H1 (cell line): ENCODE measurements at regions not wholly inside any gene's neighbourhood (a gene's known extent, or its start where the extent isn't known, plus 50 kb on each side); places are given as distances from the start of the nearest gene placed in this dataset.

ENCODE experiments used
- CTCF ChIA-PET: fragments of 300-600 bp; sonication (Branson Sonifier 250); formaldehyde crosslinking; loops from one replicate; lab custom pipeline; 2021; ENCODE audit not compliant: partially characterized antibody; lab: Charles Lee
- POLR2A ChIA-PET: fragments of 300-600 bp; sonication (Branson Sonifier 250); formaldehyde crosslinking; loops from one replicate; lab custom pipeline; 2021; ENCODE audit warnings: inconsistent platforms; ENCODE audit not compliant: partially characterized antibody; lab: Charles Lee
- DNase-seq, 2 experiments: peaks; one replicate each; pipeline versions ENCODE4 v3.0.0 to v3.0.0-alpha.2; 2010 to 2022; ENCODE audit warnings: low spot score in 2 of 2, low read depth in 1 of 2, mixed read lengths in 1 of 2
- FAIRE-seq: peaks from 2 replicates; lab custom pipeline; 2011; peaks lifted over from hg19 to GRCh38; lab: Jason Lieb, UNC
- H2AFZ ChIP-seq: 2 replicates; pipeline ENCODE4 v1.8.1; 2012; ENCODE audit warnings: low read length, inconsistent platforms
- H2AK5ac ChIP-seq: 2 replicates; pipeline ENCODE4 v1.6.1; 2013; ENCODE audit warnings: low read depth, low read length
- H2BK120ac ChIP-seq: replicated peaks from 2 replicates; pipeline ENCODE3; 2013; ENCODE audit warnings: low read depth, low read length, inconsistent platforms
- H2BK12ac ChIP-seq: 2 replicates; pipeline ENCODE4 v1.6.1; 2013; ENCODE audit warnings: low read depth, low read length
- H2BK15ac ChIP-seq: 2 replicates; pipeline ENCODE4 v1.6.1; 2013; ENCODE audit warnings: low read length
- H2BK20ac ChIP-seq: 2 replicates; pipeline ENCODE4 v1.6.1; 2013; ENCODE audit warnings: low read length
- H2BK5ac ChIP-seq: 2 replicates; pipeline ENCODE4 v1.6.1; 2013; ENCODE audit warnings: low read depth, low read length
- H3K14ac ChIP-seq: 2 replicates; pipeline ENCODE4 v1.6.1; 2013; ENCODE audit warnings: inconsistent platforms; ENCODE audit not compliant: insufficient read length
- H3K18ac ChIP-seq: 2 replicates; pipeline ENCODE4 v1.6.1; 2013; ENCODE audit warnings: low read length; ENCODE audit errors: extremely low read depth
- H3K23ac ChIP-seq: 2 replicates; pipeline ENCODE4 v1.6.1; 2013; ENCODE audit warnings: inconsistent platforms; ENCODE audit not compliant: insufficient read length
- H3K23me2 ChIP-seq: 2 replicates; pipeline ENCODE4 v1.6.1; 2013; ENCODE audit warnings: low read depth, low read length
- H3K27ac ChIP-seq: 2 replicates; pipeline ENCODE4 v1.6.1; 2011; ENCODE audit warnings: low read depth, low read length, inconsistent platforms
- H3K27me3 ChIP-seq, 4 experiments: replicated peaks in 1 of 4; 1 replicate in 1 of 4; 2 replicates in 3 of 4; pipeline versions ENCODE4 v1.6.1 to v1.8.1; 2011 to 2013; ENCODE audit warnings: low read length in 3 of 4, mild to moderate bottlenecking in 3 of 4, inconsistent platforms in 2 of 4, mixed read lengths in 2 of 4, moderate library complexity in 1 of 4; ENCODE audit not compliant: control insufficient read depth in 3 of 4, insufficient read depth in 3 of 4; ENCODE audit errors: extremely low read depth in 1 of 4
- H3K36me3 ChIP-seq, 4 experiments: 2 replicates each; pipeline versions ENCODE4 v1.6.1 to v1.8.1; 2011 to 2013; ENCODE audit warnings: mild to moderate bottlenecking in 4 of 4, low read length in 3 of 4, moderate library complexity in 2 of 4, control low read depth in 1 of 4, inconsistent platforms in 1 of 4; ENCODE audit not compliant: insufficient read depth in 4 of 4, control insufficient read depth in 2 of 4
- H3K4ac ChIP-seq: replicated peaks from 2 replicates; pipeline ENCODE3; 2013; ENCODE audit warnings: low read length, low read depth, mixed read lengths, inconsistent platforms; ENCODE audit not compliant: insufficient read length
- H3K4me1 ChIP-seq, 4 experiments: replicated peaks in 1 of 4; 1 replicate in 1 of 4; 2 replicates in 3 of 4; pipeline versions ENCODE4 v1.6.1 to v1.8.1; 2011 to 2013; ENCODE audit warnings: low read length in 3 of 4, inconsistent platforms in 2 of 4, mixed read lengths in 1 of 4; ENCODE audit not compliant: insufficient read depth in 4 of 4, control insufficient read depth in 3 of 4
- H3K4me2 ChIP-seq, 2 experiments: 2 replicates each; pipeline versions ENCODE4 v1.6.1 to v1.8.1; 2011 to 2013; ENCODE audit warnings: low read depth in 2 of 2, low read length in 2 of 2, control low read depth in 1 of 2, inconsistent platforms in 1 of 2, mild to moderate bottlenecking in 1 of 2; ENCODE audit not compliant: insufficient read depth in 1 of 2
- H3K4me3 ChIP-seq, 4 experiments: fragments of 200-600, 300-600 bp in 1 of 4; sonication (generic), shearing (Covaris generic), sonication (Bioruptor Twin) in 1 of 4; 2 replicates each; pipeline versions ENCODE4 v1.5.1 to v1.8.1; 2011 to 2016; ENCODE audit warnings: low read length in 4 of 4, low read depth in 3 of 4, control low read depth in 2 of 4, inconsistent platforms in 2 of 4, mild to moderate bottlenecking in 2 of 4, mixed read lengths in 1 of 4, moderate library complexity in 1 of 4; ENCODE audit not compliant: insufficient read depth in 2 of 4; ENCODE audit errors: extremely low read depth in 1 of 4
- H3K56ac ChIP-seq: replicated peaks from 2 replicates; pipeline ENCODE3; 2013; ENCODE audit warnings: low read depth, mild to moderate bottlenecking, mixed read lengths, low read length, inconsistent platforms; ENCODE audit not compliant: insufficient read length
- H3K79me1 ChIP-seq: 2 replicates; pipeline ENCODE4 v1.6.1; 2013; ENCODE audit warnings: low read depth, low read length, control low read depth
- H3K79me2 ChIP-seq, 2 experiments: 2 replicates each; pipeline versions ENCODE4 v1.6.1 to v1.8.1; 2012 to 2013; ENCODE audit warnings: low read length in 2 of 2, mild to moderate bottlenecking in 2 of 2, inconsistent platforms in 1 of 2; ENCODE audit not compliant: insufficient read depth in 2 of 2, control insufficient read depth in 1 of 2
- H3K9ac ChIP-seq, 4 experiments: replicated peaks in 1 of 4; 1 replicate in 1 of 4; 2 replicates in 3 of 4; pipeline versions ENCODE4 v1.6.1 to v1.8.1; 2011 to 2013; ENCODE audit warnings: low read depth in 3 of 4, low read length in 3 of 4, control low read depth in 2 of 4, mild to moderate bottlenecking in 2 of 4, moderate library complexity in 2 of 4, inconsistent platforms in 1 of 4; ENCODE audit errors: extremely low read depth in 1 of 4
- H3K9me3 ChIP-seq, 2 experiments: 2 replicates each; pipeline versions ENCODE4 v1.6.1 to v1.8.1; 2012 to 2013; ENCODE audit warnings: mild to moderate bottlenecking in 2 of 2, moderate library complexity in 2 of 2, control low read depth in 1 of 2, inconsistent platforms in 1 of 2, low read depth in 1 of 2, low read length in 1 of 2, mixed read lengths in 1 of 2; ENCODE audit not compliant: insufficient read depth in 2 of 2
- H4K20me1 ChIP-seq, 2 experiments: replicated peaks in 1 of 2; 2 replicates each; pipeline versions ENCODE3 to v1.8.1; 2011 to 2013; ENCODE audit warnings: inconsistent platforms in 2 of 2, low read length in 2 of 2, mild to moderate bottlenecking in 1 of 2; ENCODE audit not compliant: insufficient read depth in 2 of 2, control insufficient read depth in 1 of 2
- H4K5ac ChIP-seq: 2 replicates; pipeline ENCODE4 v1.6.1; 2013; ENCODE audit warnings: low read length, low read depth, mixed read lengths, inconsistent platforms; ENCODE audit not compliant: insufficient read length
- H4K8ac ChIP-seq: 2 replicates; pipeline ENCODE4 v1.8.0; 2013; ENCODE audit warnings: mild to moderate bottlenecking, moderate library complexity, low read length, inconsistent platforms; ENCODE audit not compliant: insufficient read depth; ENCODE audit errors: extremely low read depth
- H4K91ac ChIP-seq: replicated peaks from 2 replicates; pipeline ENCODE3; 2013; ENCODE audit warnings: low read length, mixed read lengths, inconsistent platforms; ENCODE audit not compliant: insufficient read length
- NANOG ChIP-seq: IDR thresholded peaks from 2 replicates; pipeline ENCODE4 v1.6.1; 2011; ENCODE audit warnings: low read length, low read depth, mild to moderate bottlenecking, inconsistent platforms; ENCODE audit not compliant: insufficient read depth, poor library complexity, severe bottlenecking
- WGBS, 2 experiments: shearing (Covaris generic) in 1 of 2; methylation state at CpG; one replicate each; pipeline versions ENCODE4 v1.1.6 to v1.1.7; 2013 to 2015; ENCODE audit warnings: low lambda C conversion rate in 2 of 2, mixed read lengths in 2 of 2, inconsistent platforms in 1 of 2, low coverage in 1 of 2, missing lambda C conversion rate in 1 of 2; ENCODE audit not compliant: insufficient replicate concordance in 2 of 2, insufficient coverage in 1 of 2, insufficient read length in 1 of 2; ENCODE audit errors: extremely low coverage in 1 of 2, missing lambda C conversion rate in 1 of 2; 5-methylcytosine and 5-hydroxymethylcytosine counted together

- H2BK15ac ChIP-seq, result no peak overlapping the region
- H3K36me3 ChIP-seq, result no peaks in the 10 kb centered on the region
- FAIRE-seq (no peak), DNase-seq (no peak)
- H4K8ac ChIP-seq, result no peak overlapping the region
- H3K4me2 ChIP-seq, result no peak overlapping the region
- no peaks in the 10 kb centered on the region for H3K23me2 ChIP-seq
- H3K79me1 ChIP-seq, result no peaks in the 10 kb centered on the region
- no peak overlapping the region for H2AK5ac ChIP-seq
- H2BK20ac ChIP-seq, result no peak overlapping the region
- H4K5ac ChIP-seq, result no peak overlapping the region
- no peak overlapping the region for H3K27ac ChIP-seq
- H3K18ac ChIP-seq, result no peak overlapping the region
- ChIA-PET POLR2A (interaction anchor here (1.6 kb wide), 1 partner anchor 14 kb away, joined by 4 read pairs; no protein-coding TSS in a partner anchor), CTCF (no interaction called here)
- H3K9me3 ChIP-seq, result no peaks in the 10 kb centered on the region
- peak overlapping the region; percentile 42 for H3K14ac ChIP-seq
- H3K9ac ChIP-seq, result no peak overlapping the region
- H3K4ac ChIP-seq, result no peak overlapping the region
- no peak overlapping the region for H4K91ac ChIP-seq
- no peak overlapping the region for H3K4me3 ChIP-seq
- H3K79me2 ChIP-seq, result no peaks in the 10 kb centered on the region
- peak overlapping the region; percentile 29; the same call in 1 of the 2 replicates for H2BK5ac ChIP-seq
- H2AFZ ChIP-seq, result 0 out of 2 replicates have a peak overlapping the region, but pooled peaks have one; percentile 34
- peak overlapping the region; percentile 70 for H3K23ac ChIP-seq
- peak overlapping the region; percentile 42; the same call in 1 of the 2 replicates for H2BK12ac ChIP-seq
- no peak overlapping the region for H3K56ac ChIP-seq
- H3K27me3 ChIP-seq, result no peaks in the 10 kb centered on the region
- no peaks in the 10 kb centered on the region for H4K20me1 ChIP-seq
- no peaks in the 10 kb centered on the region for H3K4me1 ChIP-seq
- WGBS, 2 experiments, result 85% methylated on average over 4 of the region's 4 CpGs; no CpG with 5 or more reads in 1 of the 2 experiments
- TF ChIP-seq NANOG, result no peak
- no peak overlapping the region for H2BK120ac ChIP-seq
These were observed 355.9 kb downstream of the PRELID2 start for GRCh38 chr5:145479271-145479670.
